DND-41 (cell line): ENCODE measurements at regions not wholly inside any gene's neighbourhood (a gene's known extent, or its start where the extent isn't known, plus 50 kb on each side); places are given as distances from the start of the nearest gene placed in this dataset.

ENCODE experiments used
- ATAC-seq: fragments of 200-7000 bp; cut with Tn5 transposase; 3 replicates; pipeline ENCODE4 v1.9.1; 2021; ENCODE audit warnings: low read depth; ENCODE audit not compliant: insufficient read depth
- DNase-seq: peaks from one replicate; pipeline ENCODE4 v3.0.0-alpha.2; 2020
- H2AFZ ChIP-seq: 2 replicates; pipeline ENCODE4 v1.6.0; 2012; ENCODE audit warnings: low read depth, low read length
- H3K27ac ChIP-seq: 2 replicates; pipeline ENCODE4 v1.5.1; 2012; ENCODE audit warnings: low read length, inconsistent platforms
- H3K27me3 ChIP-seq: fragments of 200-600 bp; sonication (generic); 2 replicates; pipeline ENCODE4 v1.6.0; 2012; ENCODE audit warnings: low read length, mild to moderate bottlenecking, inconsistent platforms; ENCODE audit not compliant: insufficient read depth, poor library complexity
- H3K36me3 ChIP-seq: 2 replicates; pipeline ENCODE4 v1.5.1; 2012; ENCODE audit warnings: low read length, inconsistent platforms; ENCODE audit not compliant: insufficient read depth
- H3K4me1 ChIP-seq: 2 replicates; pipeline ENCODE4 v1.5.1; 2012; ENCODE audit warnings: mild to moderate bottlenecking, low read length; ENCODE audit not compliant: insufficient read depth
- H3K4me2 ChIP-seq: 2 replicates; pipeline ENCODE4 v1.6.0; 2012; ENCODE audit warnings: mild to moderate bottlenecking, moderate library complexity, low read length, inconsistent platforms; ENCODE audit not compliant: insufficient read depth
- H3K4me3 ChIP-seq, 2 experiments: fragments of 200-600 bp in 1 of 2; shearing (Covaris generic) in 1 of 2; 2 replicates each; pipeline ENCODE4 v1.5.1; 2012 to 2016; ENCODE audit warnings: inconsistent platforms in 2 of 2, low read length in 2 of 2, mild to moderate bottlenecking in 2 of 2, low read depth in 1 of 2, moderate library complexity in 1 of 2
- H3K79me2 ChIP-seq: 2 replicates; pipeline ENCODE4 v1.6.0; 2012; ENCODE audit warnings: low read length, inconsistent platforms; ENCODE audit not compliant: insufficient read depth
- H3K9ac ChIP-seq: 2 replicates; pipeline ENCODE4 v1.6.0; 2012; ENCODE audit warnings: low read depth, mild to moderate bottlenecking, inconsistent platforms, low read length, moderate library complexity
- H3K9me3 ChIP-seq: 2 replicates; pipeline ENCODE4 v1.5.1; 2012; ENCODE audit warnings: low read length, moderate library complexity, mild to moderate bottlenecking, inconsistent platforms; ENCODE audit not compliant: insufficient read depth, severe bottlenecking
- H4K20me1 ChIP-seq: 2 replicates; pipeline ENCODE4 v1.6.0; 2012; ENCODE audit warnings: low read length; ENCODE audit not compliant: insufficient read depth
- CTCF ChIP-seq: IDR thresholded peaks from 2 replicates; pipeline ENCODE4 v1.5.1; 2012; ENCODE audit warnings: borderline replicate concordance, low read length, moderate library complexity, mild to moderate bottlenecking; ENCODE audit not compliant: poor library complexity, severe bottlenecking; ENCODE audit errors: extremely low read depth
- EZH2 ChIP-seq: IDR thresholded peaks from 3 replicates; pipeline ENCODE4 v1.6.1; 2012; ENCODE audit warnings: borderline replicate concordance, low read depth, mild to moderate bottlenecking, moderate library complexity, low read length, inconsistent platforms; ENCODE audit not compliant: severe bottlenecking

- Histone ChIP-seq H3K36me3 (no peaks in the 10 kb centered on the region), H4K20me1 (no peaks in the 10 kb centered on the region), H3K9ac (no peak overlapping the region), H3K4me3 (no peak overlapping the region), H3K27me3 (no peaks in the 10 kb centered on the region), H3K79me2 (no peaks in the 10 kb centered on the region), H3K27ac (no peak overlapping the region), H2AFZ (no peak overlapping the region), H3K4me2 (no peak overlapping the region), H3K4me1 (no peaks in the 10 kb centered on the region), H3K9me3 (no peaks in the 10 kb centered on the region)
- no peak for ATAC-seq
- no peak for TF ChIP-seq CTCF
- no peak for TF ChIP-seq EZH2
- DNase-seq: no peak
These were observed 1397.3 kb upstream of the TENM4 start for GRCh38 chr11:80838153-80838552.

GRCh38 chr11:80837051-80837450 lies 1396.2 kb upstream of the TENM4 start:
- ATAC-seq (no peak), DNase-seq (no peak)
- no peak overlapping the region for H2AFZ ChIP-seq
- H3K4me2 ChIP-seq: no peak overlapping the region
- H3K27ac ChIP-seq: no peak overlapping the region
- H3K36me3 ChIP-seq: no peaks in the 10 kb centered on the region
- H3K4me3 ChIP-seq: no peak overlapping the region
- H4K20me1 ChIP-seq: no peaks in the 10 kb centered on the region
- H3K9ac ChIP-seq: no peak overlapping the region
- TF ChIP-seq CTCF (no peak), EZH2 (no peak)
- no peaks in the 10 kb centered on the region for H3K79me2 ChIP-seq
- H3K27me3 ChIP-seq: no peaks in the 10 kb centered on the region
- no peaks in the 10 kb centered on the region for H3K4me1 ChIP-seq
- no peaks in the 10 kb centered on the region for H3K9me3 ChIP-seq

- TF ChIP-seq CTCF (no peak), EZH2 (no peak)
- ATAC-seq: no peak
These were observed 1390.5 kb upstream of the TENM4 start for GRCh38 chr11:80831374-80831773.

GRCh38 chr11:80827781-80828180 lies 1387.0 kb upstream of the TENM4 start:
- H2AFZ ChIP-seq: no peak overlapping the region
- H3K27ac ChIP-seq: no peak overlapping the region
- ATAC-seq: no peak

More at GRCh38 chr11:80831374-80831773, 1390.5 kb upstream of the TENM4 start:
- DNase-seq: no peak
- H3K9ac ChIP-seq: no peak overlapping the region
- H4K20me1 ChIP-seq: no peaks in the 10 kb centered on the region
- no peaks in the 10 kb centered on the region for H3K27me3 ChIP-seq
- no peak overlapping the region for H3K4me2 ChIP-seq
- no peak overlapping the region for H2AFZ ChIP-seq
- no peaks in the 10 kb centered on the region for H3K9me3 ChIP-seq
- no peaks in the 10 kb centered on the region for H3K36me3 ChIP-seq
- H3K4me1 ChIP-seq: no peaks in the 10 kb centered on the region
- H3K79me2 ChIP-seq: no peaks in the 10 kb centered on the region
- no peak overlapping the region for H3K27ac ChIP-seq
- H3K4me3 ChIP-seq: no peak overlapping the region

More at GRCh38 chr11:80827781-80828180, 1387.0 kb upstream of the TENM4 start:
- Histone ChIP-seq H3K36me3 (no peaks in the 10 kb centered on the region), H3K79me2 (no peaks in the 10 kb centered on the region), H4K20me1 (no peaks in the 10 kb centered on the region), H3K4me1 (no peaks in the 10 kb centered on the region), H3K9me3 (no peaks in the 10 kb centered on the region), H3K27me3 (no peaks in the 10 kb centered on the region), H3K9ac (no peak overlapping the region), H3K4me3 (no peak overlapping the region), H3K4me2 (no peak overlapping the region)
- no peak for DNase-seq
- TF ChIP-seq CTCF: no peak
- TF ChIP-seq EZH2: no peak
